Cardiac fibroblast (primary cell): ENCODE measurements at regions not wholly inside any gene's neighbourhood (a gene's known extent, or its start where the extent isn't known, plus 50 kb on each side); places are given as distances from the start of the nearest gene placed in this dataset.

ENCODE experiments used
- DNase-seq, 2 donors: peaks; one replicate each; pipeline versions ENCODE4 v3.0.0 to v3.0.0-alpha.2; 2010; ENCODE audit warnings: low read depth in 2 of 2
- H3K4me3 ChIP-seq, 2 donors: replicated peaks in 1 of 2; 1 replicate in 1 of 2; 2 replicates in 1 of 2; pipeline ENCODE4 v1.5.1; 2011; ENCODE audit warnings: low read depth in 2 of 2, low read length in 2 of 2, mild to moderate bottlenecking in 2 of 2, moderate library complexity in 1 of 2
- TF ChIP-seq, protein P1 (sequence below): IDR thresholded peaks from one replicate; pipeline ENCODE4 v1.5.1; 2011; ENCODE audit warnings: low read depth, mild to moderate bottlenecking, low read length, inconsistent platforms

- no peak overlapping the region for H3K4me3 ChIP-seq
- TF ChIP-seq, protein P1, sequence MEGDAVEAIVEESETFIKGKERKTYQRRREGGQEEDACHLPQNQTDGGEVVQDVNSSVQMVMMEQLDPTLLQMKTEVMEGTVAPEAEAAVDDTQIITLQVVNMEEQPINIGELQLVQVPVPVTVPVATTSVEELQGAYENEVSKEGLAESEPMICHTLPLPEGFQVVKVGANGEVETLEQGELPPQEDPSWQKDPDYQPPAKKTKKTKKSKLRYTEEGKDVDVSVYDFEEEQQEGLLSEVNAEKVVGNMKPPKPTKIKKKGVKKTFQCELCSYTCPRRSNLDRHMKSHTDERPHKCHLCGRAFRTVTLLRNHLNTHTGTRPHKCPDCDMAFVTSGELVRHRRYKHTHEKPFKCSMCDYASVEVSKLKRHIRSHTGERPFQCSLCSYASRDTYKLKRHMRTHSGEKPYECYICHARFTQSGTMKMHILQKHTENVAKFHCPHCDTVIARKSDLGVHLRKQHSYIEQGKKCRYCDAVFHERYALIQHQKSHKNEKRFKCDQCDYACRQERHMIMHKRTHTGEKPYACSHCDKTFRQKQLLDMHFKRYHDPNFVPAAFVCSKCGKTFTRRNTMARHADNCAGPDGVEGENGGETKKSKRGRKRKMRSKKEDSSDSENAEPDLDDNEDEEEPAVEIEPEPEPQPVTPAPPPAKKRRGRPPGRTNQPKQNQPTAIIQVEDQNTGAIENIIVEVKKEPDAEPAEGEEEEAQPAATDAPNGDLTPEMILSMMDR, result no peak
- DNase-seq, result no peak
Observed at GRCh38 chr5:68793074-68793473, 300.7 kb upstream of the SLC30A5 start.

DNA sequence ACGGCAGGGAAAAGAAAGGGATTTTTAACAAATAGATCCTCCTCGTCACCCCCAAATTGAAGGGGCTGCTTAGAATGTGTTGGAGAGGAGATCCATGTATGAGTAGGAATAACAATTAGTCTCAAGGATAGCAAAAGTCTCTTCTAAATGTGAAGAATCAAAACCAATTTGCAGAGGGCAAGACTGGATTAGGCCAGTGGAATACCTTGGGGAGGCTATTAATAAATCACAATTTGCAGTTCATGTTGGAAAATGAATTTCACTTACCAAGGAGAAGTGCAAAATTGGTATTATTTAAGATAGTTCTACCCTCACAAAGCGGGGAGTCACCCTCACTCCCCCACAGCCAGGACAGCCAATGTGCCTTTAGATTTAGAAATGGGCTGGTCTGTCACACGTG lies 299.8 kb upstream of the SLC30A5 start:
- H3K4me3 ChIP-seq, result no peak overlapping the region
- no peak for DNase-seq
- TF ChIP-seq, protein P1, result no peak

DNA sequence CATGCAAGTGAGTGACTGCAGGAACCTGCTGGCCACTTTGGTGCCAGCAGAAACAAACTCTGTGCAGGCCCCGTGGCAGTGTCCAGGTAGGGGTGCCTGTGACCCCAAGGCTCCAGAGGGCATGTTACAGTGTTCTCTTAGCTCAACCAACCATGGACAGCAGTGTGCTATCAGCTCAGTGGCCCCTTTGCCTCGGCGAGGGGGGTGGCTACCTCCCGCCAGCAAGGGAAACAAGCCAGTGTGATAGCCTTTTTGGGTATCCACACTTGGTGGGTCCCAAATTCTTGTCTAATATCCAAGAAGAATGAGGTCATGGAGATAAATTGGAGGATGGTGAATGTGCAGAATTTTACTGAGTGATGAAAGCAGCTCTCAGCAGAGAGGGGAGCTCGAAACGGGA lies 298.6 kb upstream of the SLC30A5 start:
- H3K4me3 ChIP-seq, result no peak overlapping the region
- DNase-seq, result no peak
- TF ChIP-seq, protein P1, result no peak

DNA sequence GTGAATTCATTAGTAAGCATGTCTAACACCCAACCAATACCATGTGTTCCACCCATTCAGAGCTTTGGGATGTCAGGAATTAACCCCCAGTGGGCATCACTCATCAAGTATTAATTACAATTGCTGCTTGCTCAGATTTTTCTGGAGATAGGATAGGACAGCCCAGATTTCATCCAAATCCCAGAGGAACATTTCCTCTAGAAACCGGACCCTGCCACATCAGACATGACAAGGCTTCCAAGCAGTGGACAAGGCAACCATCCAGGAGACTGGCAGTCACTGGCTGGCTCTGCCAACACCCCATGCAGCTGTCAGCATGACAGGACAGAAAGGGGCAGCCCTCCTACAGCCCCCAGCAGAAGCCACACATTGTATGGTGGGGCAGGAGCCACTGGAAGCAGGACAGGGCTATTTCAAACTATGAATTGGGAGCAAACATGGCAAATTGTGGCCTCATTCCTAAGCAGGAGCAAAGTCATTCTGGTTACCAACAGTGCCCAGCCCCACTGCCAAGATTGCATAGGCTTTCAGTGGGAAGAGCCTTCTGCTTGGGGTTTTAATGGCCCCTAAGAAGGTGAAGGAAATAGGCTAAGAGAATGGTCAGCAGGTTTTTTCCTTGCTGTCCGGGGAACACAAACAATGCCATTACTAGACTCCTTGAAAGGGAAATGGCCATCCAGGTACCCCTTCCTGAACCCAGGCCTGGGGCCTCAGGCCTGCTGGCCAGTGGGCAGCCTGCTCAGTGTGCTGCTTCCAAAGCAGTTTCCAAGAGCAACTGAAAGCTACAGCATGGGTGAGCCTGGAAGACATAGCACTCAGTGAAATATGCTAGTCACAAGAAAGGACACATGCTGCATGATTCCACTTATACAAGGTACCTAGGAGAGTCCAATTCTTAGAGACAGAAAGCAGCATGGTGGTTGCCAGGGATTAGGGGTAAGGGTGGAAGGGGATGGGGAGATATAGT lies 294.7 kb upstream of the SLC30A5 start:
- TF ChIP-seq, protein P1, result no peak
- no peak for DNase-seq
- no peak overlapping the region for H3K4me3 ChIP-seq

DNA sequence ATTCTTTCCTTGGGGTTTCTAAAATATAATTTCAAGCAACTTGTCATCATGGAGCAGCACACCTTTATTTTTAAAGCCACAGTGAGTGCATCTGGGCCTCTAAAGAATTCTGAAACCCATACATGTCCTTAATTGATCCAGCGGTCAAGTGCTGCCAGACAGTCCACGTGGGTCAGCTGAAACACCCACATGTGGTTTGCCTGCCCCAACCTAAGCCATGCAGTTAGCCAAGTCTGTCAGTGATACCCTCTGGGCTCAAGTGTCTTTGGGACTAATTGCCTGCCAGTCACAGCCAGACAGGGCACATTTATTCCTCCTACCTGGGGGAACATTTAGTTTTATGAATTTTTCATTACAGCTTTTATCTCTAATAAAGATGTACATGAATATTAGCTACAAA lies 291.4 kb upstream of the SLC30A5 start:
- H3K4me3 ChIP-seq, result no peak overlapping the region
- no peak for DNase-seq
- TF ChIP-seq, protein P1, result no peak

GRCh38 chr5:68803881-68804319 lies 289.9 kb upstream of the SLC30A5 start:
- H3K4me3 ChIP-seq, result no peak overlapping the region
- no peak for DNase-seq
- TF ChIP-seq, protein P1, result no peak

- TF ChIP-seq, protein P1, result no peak
- DNase-seq, result no peak
Observed at GRCh38 chr5:68804343-68804742, 289.5 kb upstream of the SLC30A5 start.

More at GRCh38 chr5:68804343-68804742, 289.5 kb upstream of the SLC30A5 start:
- no peak overlapping the region for H3K4me3 ChIP-seq
